GM12891 (cell line): ENCODE measurements at regions not wholly inside any gene's neighbourhood (a gene's known extent, or its start where the extent isn't known, plus 50 kb on each side); places are given as distances from the start of the nearest gene placed in this dataset.

Source experiments
- PAX5 ChIP-seq: IDR thresholded peaks from 2 replicates; pipeline ENCODE4 v1.6.1; 2011; ENCODE audit warnings: low read length, moderate library complexity, mild to moderate bottlenecking; ENCODE audit not compliant: insufficient read depth, severe bottlenecking
- POLR2A ChIP-seq: IDR thresholded peaks from 2 replicates; pipeline ENCODE4 v1.6.1; 2011; ENCODE audit warnings: low read depth, low read length, control low read depth
- POLR2AphosphoS5 ChIP-seq: IDR thresholded peaks from 2 replicates; pipeline ENCODE4 v1.6.1; 2011; ENCODE audit warnings: low read depth, low read length, control low read depth
- SPI1 ChIP-seq: IDR thresholded peaks from 2 replicates; pipeline ENCODE4 v1.6.1; 2011; ENCODE audit warnings: low read depth, low read length, control low read depth
- TAF1 ChIP-seq: IDR thresholded peaks from 2 replicates; pipeline ENCODE4 v1.6.1; 2011; ENCODE audit warnings: low read depth, low read length, control low read depth

DNA sequence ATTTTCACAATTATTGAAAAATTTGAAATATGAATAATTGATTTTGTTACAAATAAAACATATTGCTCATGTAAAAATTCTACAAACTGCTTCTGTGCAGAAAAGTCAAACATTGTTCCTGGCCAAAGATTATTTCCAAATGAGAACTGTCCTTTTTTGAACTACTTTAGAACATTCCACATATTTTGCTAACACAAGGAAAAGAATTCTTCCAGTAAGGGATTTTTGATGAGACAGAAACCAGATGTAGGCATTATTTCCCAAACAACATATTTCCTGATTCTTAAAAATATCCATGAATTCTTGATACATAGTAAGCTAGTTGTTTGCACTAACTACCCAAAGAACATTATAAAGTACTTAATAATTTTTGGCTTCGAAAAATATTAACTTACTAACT lies 715.2 kb downstream of the CCDC85A start:
- TF ChIP-seq SPI1, result no peak
- TF ChIP-seq POLR2A, result no peak
- TF ChIP-seq POLR2AphosphoS5, result no peak
- TF ChIP-seq TAF1, result no peak
- no peak for TF ChIP-seq PAX5
